ENCODE measurements at regions not wholly inside any gene's neighbourhood (a gene's known extent, or its start where the extent isn't known, plus 50 kb on each side); places are given as distances from the start of the nearest gene placed in this dataset.

DNA sequence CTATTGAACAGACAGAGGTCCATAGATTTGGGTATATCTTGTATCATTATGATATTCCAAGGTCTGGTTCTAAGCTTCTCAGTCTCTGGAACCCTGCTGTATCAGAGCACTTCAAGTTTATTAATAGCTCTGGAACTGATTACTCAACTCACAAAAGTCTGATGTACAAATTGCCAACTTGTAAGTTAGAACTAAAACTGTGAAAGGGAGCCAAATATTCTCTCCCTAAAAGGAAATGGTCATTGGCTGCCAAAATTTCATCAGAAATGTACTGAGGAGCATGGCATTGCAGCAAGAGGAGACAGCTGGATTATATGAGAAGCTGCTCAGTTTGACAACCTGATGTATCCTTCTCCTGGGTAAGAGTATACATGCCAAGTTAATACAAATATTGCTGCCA is 828.8 kb upstream of the SEL1L start:
- no peak for DNase-seq (ENCODE audit: low read depth)

DNA sequence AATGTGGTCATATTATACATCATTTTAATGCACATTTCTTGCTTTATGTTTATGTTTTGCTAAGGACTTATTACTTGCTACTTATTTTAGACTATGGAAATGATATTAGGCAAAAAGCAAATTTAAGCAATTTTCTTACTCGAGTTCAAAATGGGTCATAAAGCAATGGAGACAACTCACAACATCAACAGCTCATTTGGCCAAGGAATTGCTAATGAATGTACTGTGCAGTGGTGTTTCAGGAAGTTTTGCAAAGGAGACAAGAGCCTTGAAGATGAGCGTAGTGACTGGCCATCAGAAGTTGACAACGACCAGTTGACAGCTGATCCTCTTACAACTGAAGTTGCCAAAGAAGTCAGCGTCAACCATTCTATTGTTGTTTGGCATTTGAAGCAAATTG is 831.8 kb upstream of the SEL1L start:
- DNase-seq (ENCODE audit: low read depth) = no peak

DNA sequence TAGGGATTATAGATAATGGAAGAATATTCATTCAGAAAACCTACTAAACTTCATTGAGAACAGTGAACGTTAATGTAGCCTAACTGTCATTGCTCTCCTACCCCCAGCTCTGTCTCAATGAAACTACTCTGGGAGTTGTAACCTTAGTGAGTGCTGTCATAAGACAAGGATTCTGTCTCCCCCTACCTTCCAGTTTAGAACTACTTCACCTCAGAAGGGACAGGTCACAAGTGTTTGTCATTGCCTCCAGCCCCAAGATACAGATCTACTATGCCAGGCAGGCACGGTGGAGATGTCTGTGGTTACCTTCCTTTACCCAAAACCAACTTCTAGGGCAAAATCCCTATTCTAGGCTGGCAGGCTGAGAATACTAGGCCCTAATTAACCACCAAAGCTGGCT is 833.1 kb upstream of the SEL1L start:
- no peak for DNase-seq (ENCODE audit: low read depth)

DNA sequence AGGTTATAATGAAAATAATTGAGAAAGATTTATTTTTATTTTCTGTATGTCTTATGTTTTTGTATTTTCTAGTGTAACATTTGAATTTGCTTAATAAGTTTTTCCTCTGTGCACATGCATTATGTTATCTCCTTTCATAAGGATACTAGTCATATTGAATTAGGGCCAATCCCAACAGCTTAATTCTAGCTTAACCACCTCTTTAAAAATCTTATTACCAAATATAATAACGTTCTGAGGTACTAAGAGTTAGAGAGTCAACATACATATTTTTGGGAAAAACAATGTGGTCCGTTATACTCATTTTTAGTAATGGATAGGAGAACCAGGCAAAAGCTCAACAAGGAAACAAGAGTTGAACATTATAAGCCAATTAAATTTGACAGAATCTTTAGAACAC is 845.6 kb upstream of the SEL1L start:
- DNase-seq (ENCODE audit: low read depth) = no peak

DNA sequence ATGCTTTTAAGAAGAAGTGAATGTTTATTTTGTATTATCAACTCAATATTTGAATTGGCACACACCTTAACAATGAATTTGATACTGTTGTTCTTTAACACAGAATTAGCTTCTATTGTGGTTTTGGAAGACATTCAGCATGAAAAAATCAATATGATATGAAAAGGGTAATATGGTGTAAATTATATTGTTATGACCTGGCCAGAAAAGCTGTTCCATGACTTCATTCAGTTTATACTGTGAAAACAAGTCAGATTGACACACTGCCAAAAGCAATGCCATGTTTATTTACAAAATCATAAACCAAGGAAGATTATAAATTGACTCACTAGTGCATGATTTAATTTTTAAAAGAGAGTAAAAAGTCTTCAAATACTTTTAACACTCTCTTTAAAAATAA is 851.4 kb upstream of the SEL1L start:
- DNase-seq (ENCODE audit: low read depth) = no peak

DNA sequence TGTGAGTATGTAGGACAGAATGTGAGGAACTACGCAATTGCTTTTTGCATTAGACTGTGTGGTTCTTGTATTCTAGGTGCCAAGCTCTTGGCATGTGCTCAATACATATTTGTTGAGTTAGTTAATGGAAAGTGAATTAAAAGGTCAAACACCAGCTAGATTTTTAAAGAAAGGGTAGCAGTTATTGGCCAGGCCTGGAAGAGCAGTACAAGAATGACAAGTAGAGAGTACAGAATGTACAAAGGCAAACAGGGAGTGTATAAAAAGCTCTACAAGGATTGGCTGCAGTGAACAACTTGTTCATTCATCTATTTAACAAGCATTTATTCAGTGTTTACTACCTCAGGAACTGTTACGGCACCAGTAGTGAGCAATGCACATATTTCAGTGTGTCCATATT is 854.0 kb upstream of the SEL1L start:
- DNase-seq (ENCODE audit: low read depth) = no peak

DNA sequence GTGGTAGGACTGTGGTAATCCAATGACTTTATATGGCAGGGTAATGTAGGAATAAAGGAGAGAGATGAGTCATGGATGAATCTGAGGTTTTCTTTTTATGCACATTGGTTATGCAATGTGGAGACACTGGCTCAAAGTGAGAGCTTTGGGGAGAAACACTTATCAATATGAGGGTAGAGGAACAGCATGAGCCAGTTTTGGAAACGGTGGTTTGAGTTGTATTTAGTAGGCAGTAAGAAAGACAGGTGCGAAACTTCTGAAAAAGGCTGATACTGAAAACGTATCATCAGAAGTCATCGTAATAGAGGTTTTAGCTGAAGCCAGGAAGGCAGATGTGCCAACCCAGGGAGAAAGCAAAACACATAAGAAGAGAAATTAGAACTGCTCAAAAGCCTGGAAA is 854.8 kb upstream of the SEL1L start:
- no peak for DNase-seq (ENCODE audit: low read depth)

DNA sequence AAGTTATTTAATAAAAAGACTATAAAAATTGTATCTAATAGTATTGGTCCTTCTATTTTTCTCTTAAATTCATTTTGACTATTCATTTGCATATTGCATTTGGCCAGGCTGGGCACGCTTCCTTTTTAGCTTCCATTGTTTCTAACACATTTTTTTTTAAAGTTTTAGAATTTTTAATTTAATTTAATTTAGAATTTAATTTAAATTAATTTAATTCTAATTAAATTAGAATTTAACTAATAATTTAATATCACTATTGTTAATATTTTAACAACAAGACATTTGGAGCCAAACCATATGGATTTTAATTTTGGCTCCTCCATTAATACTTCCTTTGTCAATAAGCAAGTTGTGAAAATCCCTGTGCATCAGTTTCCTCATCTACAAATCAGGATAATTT is 856.9 kb upstream of the SEL1L start:
- no peak for DNase-seq (ENCODE audit: low read depth)

DNA sequence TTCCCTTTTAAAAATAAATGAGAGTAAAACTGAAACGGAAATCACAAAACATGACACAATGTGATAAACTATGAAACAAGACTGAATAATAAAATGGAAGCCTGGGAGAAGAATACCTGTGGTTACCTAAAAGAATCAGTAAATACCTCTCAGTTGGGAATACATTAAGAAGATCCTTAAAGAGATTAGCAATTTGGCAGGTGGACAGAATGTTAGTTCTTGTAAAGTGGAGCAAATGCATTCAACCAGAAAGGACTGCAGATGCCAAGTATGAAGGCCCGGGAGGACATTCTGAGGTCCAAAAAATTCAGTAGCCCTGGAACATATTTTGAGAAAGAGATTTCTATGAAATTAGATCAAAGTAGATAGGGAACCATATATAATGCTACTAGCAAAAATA is 861.3 kb upstream of the SEL1L start:
- no peak for DNase-seq (ENCODE audit: low read depth)

DNA sequence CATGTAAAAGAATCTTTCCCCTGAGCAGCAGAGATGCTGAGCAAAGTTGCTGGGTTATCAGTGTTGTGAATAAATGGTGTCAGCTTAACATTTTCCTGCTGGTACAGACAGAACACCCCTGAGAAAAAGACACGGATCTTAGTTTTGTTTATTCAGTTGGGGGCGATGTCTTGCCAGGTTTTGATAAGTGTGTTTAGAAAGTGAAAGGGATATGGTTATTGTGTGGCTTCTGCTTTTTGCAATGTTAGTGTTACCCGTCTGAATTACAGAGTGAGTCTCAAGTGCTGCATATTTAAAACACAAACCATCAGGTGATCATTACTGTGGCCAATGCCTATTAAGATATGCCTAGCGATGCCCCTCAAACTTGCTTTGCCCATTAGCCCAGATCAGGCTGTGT is 864.6 kb upstream of the SEL1L start:
- DNase-seq (ENCODE audit: low read depth) = no peak

DNA sequence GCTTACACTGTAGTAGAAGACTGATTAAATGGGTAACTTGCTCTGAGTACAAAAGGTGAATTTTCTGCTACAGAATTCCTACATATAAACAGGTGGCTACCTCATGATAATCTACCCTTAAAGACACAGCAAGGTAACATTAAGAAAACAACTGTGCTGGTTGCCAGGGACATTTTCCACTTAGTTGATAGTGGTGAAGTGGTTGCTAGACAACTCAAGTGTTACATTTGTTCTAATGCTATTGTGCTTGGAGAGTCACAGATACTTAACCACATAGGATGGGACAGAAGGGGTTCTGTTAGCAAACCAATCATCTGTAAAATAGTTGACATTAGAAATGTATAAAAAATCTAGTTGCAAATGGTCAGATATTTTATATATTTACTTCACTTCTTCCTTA is 870.3 kb upstream of the SEL1L start:
- no peak for DNase-seq (ENCODE audit: low read depth)

DNA sequence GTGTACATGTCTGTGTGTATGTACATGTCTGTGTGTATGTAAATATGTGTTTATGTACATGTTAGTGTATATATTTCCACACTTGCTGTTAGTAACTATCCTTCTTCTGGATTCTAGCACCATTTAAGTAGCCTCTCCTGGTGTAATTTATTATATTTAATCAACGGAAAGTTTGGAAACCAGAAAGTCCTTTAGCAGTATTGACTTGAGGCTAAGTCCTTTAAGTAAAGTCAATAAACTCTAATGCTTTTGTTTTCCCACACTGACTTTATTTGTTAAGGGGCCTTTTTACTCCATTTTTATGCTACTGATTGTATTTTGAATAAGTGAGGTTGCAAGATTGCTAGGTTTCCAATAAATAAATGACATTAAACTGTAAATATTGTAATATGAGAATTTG is 876.4 kb upstream of the SEL1L start:
- DNase-seq (ENCODE audit: low read depth) = no peak

DNA sequence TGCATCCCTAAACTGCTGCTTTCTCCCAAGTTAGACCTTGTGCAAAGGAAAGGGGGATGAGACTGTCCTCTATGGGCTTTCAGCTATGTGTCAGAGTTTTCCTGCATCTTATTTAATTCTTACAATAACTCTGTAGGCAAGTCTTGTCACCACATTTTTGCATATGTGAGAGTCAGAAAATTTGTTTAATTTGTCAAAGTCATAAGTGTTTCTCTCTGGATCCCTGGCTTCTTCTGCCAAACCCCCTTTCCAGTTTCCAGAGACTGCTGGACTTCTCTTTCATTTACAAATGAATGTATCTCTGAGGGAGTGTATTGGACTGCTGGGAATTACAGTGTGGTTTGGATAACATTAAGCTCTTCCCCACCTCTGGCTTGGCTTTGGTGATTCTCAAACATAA is 877.6 kb upstream of the SEL1L start:
- DNase-seq (ENCODE audit: low read depth) = no peak

DNA sequence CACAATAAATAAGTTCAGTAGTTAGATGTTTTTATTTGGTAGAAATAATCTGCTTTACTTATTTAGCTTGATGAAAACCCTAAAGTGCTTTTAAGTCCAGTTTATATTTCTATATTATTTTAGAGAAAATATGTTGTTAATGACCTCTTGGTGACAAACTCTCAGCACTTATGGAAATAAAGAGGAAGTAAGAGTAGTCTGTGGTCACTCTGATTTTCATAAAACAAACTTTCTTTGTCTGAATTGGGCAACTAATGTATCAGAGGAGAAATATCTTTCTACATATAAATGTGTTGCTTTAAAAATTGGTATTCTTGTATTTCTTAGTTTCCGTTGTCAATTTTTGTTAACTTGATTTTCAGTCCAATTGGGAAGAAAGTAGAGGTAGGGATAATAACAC is 878.9 kb upstream of the SEL1L start:
- DNase-seq (ENCODE audit: low read depth) = no peak

DNA sequence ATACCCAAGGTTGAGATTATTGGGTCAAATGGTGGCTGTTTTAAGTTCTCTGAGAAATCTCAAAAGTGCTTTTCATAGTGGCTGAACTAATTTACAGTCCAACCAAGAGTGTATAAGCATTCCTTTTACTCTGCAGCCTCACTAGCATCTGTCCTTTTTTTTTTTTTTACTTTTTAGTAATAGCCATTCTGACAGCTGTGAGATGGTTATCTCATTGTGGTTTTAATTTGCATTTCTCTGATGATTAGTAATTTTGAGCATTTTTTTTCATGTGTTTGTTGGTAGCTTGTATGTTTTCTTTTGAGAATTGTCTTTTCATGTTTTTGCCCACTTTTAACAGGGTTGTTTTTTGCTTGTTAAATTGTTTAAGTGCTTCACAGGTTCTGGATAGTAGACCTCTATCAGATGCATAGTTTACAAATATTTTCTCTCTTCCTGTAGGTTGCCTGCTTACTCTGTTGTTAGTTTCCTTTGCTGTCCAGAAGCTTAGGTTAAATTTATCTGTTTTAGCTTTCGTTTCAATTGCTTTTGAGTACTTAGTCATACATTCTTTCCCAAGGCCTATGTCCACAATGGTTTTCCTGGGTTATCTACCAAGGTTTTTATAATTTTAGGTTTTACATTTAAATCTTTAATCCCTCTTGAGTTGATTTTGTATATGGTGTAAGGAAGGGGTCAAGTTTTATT is 881.3 kb upstream of the SEL1L start:
- DNase-seq (ENCODE audit: low read depth) = no peak

DNA sequence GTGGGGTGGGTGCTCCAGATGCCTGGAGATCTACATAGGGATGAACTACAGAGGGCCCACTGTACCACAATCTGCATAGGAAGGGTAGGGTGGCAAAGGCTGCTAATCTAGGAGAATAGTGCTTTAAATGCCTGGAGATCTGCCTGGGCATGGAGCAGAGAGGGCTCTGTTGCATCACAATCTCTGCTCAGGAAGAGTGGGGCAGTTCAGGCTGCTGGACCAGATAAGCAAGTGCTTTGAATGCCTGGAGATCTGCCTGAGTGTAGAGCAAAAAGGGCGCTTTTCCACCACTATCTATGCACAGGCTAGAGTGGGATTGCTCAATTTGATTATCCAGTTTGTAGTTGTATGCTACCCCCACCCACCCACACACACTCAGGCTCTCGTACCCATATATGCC is 886.3 kb upstream of the SEL1L start:
- DNase-seq (ENCODE audit: low read depth) = no peak

DNA sequence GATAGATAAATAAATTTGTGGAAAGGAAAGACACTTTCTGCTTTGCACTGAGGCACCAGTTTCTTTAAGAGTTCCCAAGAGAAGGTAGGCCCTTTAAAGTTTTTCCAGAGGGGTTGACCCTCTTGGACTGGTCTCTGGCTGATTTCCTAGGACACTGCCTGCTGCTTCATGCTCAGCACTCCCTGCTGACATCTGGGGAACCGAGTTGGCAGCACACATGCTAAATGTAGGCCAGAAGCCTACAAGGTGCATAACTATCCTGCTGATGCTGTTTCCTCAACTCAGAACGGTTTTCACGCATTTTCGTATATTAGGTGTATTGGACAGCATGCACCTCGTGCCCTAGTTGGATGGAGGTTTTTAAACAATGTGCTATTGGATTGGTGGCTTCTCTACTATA is 887.2 kb upstream of the SEL1L start:
- DNase-seq (ENCODE audit: low read depth) = no peak

DNA sequence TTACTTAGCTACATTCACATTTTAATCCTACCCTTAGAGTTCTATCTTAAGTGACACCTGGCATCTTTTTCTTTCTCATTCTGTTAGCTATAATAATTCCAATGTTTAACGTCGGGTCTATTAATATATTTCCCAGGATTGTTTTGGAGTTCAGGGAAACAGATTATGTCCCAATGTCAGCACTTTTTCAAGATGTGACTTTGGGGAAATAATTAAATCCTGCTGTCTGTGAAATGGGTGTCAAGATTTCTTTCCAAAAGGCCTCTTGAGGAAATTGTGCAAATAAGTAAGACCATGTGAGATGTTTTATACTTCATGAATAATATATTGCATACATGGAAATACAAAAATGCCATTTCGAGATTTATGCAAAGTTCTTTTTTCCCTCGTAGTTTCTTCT is 887.6 kb upstream of the SEL1L start:
- DNase-seq (ENCODE audit: low read depth) = no peak

DNA sequence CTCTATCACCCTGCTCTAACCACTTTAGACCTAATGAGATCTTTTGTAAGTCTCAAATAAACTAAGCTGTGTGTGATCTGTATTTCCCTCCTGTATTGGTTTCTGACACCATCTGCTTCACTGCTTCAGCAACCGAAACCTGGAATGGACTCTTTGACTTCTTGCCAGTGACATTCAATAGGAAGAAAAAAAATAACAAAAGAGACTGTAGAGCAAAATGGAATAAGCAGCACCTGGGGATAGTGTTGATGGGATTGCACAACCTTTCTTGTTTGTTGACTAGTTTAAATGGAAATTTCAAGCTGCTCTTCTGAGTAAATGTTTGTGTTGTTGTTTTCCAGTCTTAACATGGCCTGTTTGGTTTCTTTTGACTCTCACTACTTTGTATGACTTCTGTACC is 888.6 kb upstream of the SEL1L start:
- no peak for DNase-seq (ENCODE audit: low read depth)

DNA sequence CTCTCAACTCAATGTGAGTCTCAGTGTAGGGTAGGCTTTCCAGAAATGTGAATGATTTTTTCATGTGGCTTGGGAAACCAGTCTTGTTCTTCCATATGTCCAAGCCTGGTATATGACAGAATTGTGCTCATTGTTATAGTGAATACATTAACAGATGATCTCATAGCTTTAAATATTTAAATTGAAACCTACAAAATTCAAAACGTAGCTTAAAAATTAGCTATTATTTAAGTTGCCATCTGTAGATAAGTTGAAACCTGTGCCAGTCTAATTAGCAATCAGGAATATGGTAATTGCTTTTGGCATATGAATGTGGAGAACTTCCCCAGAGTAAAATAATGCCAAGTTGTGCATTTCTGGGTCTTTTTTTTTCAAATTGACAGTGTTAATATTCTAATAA is 891.6 kb upstream of the SEL1L start:
- DNase-seq (ENCODE audit: low read depth) = no peak

DNA sequence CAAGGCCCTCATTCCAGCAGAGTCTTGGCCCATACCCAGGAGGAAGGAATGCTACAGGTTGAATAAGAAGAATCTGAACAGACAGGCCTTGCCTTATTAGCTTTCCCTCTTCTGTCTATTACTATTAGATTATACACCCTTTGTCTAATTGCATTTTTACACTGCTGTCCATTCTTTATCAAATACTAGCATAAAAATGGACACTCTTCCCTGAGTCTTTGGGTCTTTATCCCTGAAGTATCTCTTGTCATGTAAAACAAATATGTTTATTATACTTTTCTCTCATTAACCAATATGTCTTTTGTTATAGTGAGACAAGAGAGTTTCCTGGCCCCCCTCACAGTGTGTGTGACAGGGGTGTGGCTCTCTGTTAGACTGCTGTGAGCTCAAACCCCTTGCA is 897.4 kb upstream of the SEL1L start:
- no peak for DNase-seq (ENCODE audit: low read depth)

DNA sequence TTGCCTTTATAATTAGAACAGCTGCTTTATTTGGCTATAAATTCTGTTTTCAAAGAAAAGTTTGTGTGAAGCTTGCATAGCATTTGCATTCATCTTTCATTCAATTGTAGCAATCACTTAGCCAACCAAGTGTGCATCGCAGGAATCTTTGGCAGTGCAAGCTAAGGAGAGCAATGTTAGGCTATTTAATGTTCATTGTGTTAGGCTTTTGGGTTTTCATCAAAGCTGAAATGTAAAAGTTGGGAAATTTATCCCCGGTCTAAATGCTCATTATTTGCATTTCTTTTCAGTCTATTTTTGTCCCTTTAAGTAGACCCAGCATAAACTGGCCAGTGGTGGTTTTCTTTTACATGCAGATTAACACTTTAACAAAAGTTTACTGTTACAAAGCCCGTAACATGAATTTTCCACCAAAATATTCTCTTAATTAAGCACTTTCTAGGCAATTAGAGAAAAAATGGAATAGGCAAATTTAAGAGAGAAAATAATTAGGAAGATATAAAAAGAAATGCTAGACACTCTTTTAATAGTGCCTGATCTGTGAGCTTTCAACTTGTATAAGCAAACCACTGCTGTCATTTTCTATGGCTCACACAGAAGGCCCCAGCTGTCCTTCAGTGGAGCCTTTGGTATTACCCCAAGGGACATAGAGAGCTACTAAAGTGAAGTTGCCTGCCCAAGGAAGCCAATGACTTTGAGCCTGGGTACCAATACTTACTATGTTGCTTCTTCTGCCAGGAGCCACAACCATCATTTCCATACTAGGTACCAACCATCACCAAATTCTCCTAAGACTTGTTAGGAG is 898.9 kb upstream of the SEL1L start:
- DNase-seq (ENCODE audit: low read depth) = no peak

DNA sequence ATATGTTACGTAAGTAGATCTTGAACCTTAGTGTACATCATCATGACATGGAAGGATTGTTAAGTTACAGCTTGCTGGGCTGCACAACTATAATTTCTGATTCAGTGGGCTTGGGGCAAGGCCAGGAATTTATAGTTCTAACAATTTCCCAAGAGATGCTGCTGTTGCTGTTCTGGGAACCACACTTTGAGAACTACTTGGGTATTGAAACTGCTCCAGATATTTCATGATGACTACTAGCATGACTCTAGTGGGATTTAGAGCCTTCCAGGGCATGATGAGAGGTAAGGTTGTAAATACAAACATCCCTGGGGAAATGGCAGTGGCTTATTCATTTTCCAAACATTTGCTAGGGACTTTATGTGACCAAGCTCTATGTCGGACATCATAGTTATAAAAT is 904.8 kb upstream of the SEL1L start:
- DNase-seq (ENCODE audit: low read depth) = no peak

DNA sequence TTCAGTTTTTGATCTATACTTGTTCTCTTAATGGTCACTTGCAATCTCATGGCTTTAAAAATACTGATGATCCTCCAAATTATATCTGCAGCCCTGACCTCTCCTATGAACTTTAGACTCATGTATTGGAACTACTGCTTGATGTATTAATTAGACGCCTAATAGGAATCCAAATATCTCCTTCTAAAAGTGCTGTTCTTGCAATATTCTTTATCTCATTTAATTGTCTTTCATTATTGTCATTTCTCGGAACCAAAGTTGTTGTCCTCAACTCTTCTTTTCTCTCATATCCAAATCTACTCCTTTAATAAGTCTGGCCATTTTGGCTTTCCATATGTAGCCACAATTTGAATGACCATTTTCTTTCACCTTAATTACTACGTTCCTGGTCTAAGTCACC is 907.6 kb upstream of the SEL1L start:
- no peak for DNase-seq (ENCODE audit: low read depth)

Measured in GM04503 (cell line).